ENCODE measurements at regions not wholly inside any gene's neighbourhood (a gene's known extent, or its start where the extent isn't known, plus 50 kb on each side); places are given as distances from the start of the nearest gene placed in this dataset.

- H3K27ac ChIP-seq (ENCODE audit: extremely low read depth, low read depth, low read length), result peak overlapping the region; percentile 27; the same call in 1 of the 2 replicates
- POLR2A ChIA-PET, result no interaction called here
- TF ChIP-seq ZSCAN30 (tag by site-specific recombination; IDR thresholded peaks at IDR 0.05), result 0 out of 2 replicates have a peak, but pooled peaks have one; percentile 31
- peak; percentile 69 for TF ChIP-seq PRDM6 (tag by site-specific recombination; IDR thresholded peaks at IDR 0.05)
- TF ChIP-seq ZNF777 (tag by site-specific recombination; IDR thresholded peaks at IDR 0.05; ENCODE audit: borderline replicate concordance), result no peak
- TF ChIP-seq OSR2 (tag by site-specific recombination; IDR thresholded peaks at IDR 0.05), result peak; percentile 80
- no peak for TF ChIP-seq ZNF416 (tag by site-specific recombination; IDR thresholded peaks at IDR 0.05)
- TF ChIP-seq KLF10 (tag by site-specific recombination; IDR thresholded peaks at IDR 0.05), result peak; percentile 51; the same call in 1 of the 2 replicates
- no peak for TF ChIP-seq ZNF140 (tag by site-specific recombination; IDR thresholded peaks at IDR 0.05)
- TF ChIP-seq ZNF426 (tag by site-specific recombination; IDR thresholded peaks at IDR 0.05), result no peak
- peak; percentile 87 for TF ChIP-seq FEZF1 (tag by site-specific recombination; IDR thresholded peaks at IDR 0.05)
- peak; percentile 35; the same call in 1 of the 2 replicates for TF ChIP-seq ZBTB44 (tag by site-specific recombination; IDR thresholded peaks at IDR 0.05)
- no peak for TF ChIP-seq ZNF138 (tag by site-specific recombination; IDR thresholded peaks at IDR 0.05; ENCODE audit: borderline replicate concordance)
- no peak for TF ChIP-seq ZNF311 (tag by site-specific recombination; IDR thresholded peaks at IDR 0.05; ENCODE audit: borderline replicate concordance)
- peak; percentile 53 for TF ChIP-seq BCL6B (tag by site-specific recombination; IDR thresholded peaks at IDR 0.05)
- no peak for TF ChIP-seq GFI1B (tag by site-specific recombination; IDR thresholded peaks at IDR 0.05)
- no peak for TF ChIP-seq ZBTB6 (tag by site-specific recombination; IDR thresholded peaks at IDR 0.05)
- no peak for TF ChIP-seq ZBTB1 (tag by site-specific recombination; IDR thresholded peaks at IDR 0.05)
- TF ChIP-seq ZNF24 (tag by site-specific recombination; IDR thresholded peaks at IDR 0.05), result 0 out of 2 replicates have a peak, but pooled peaks have one; percentile 64
- TF ChIP-seq ZNF335 (tag by site-specific recombination; conservative IDR thresholded peaks at IDR 0.05), result peak; percentile 40; the same call in 1 of the 2 replicates
- TF ChIP-seq ZNF747 (tag by site-specific recombination; IDR thresholded peaks at IDR 0.05), result no peak
- peak; percentile 90 for TF ChIP-seq ZNF843 (tag by site-specific recombination; IDR thresholded peaks at IDR 0.05)
- no peak for TF ChIP-seq ZNF23 (tag by site-specific recombination; IDR thresholded peaks at IDR 0.05; ENCODE audit: borderline replicate concordance)
- TF ChIP-seq ZNF223 (tag by site-specific recombination; IDR thresholded peaks at IDR 0.05), result no peak
- 0 out of 2 replicates have a peak, but pooled peaks have one; percentile 16 for TF ChIP-seq KLF8 (tag by site-specific recombination; IDR thresholded peaks at IDR 0.05)
- no peak for TF ChIP-seq ZSCAN4 (tag by site-specific recombination; IDR thresholded peaks at IDR 0.05)
- peak; percentile 80 for TF ChIP-seq GLI2 (tag by site-specific recombination; IDR thresholded peaks at IDR 0.05; ENCODE audit: borderline replicate concordance, low read depth)
- no peak for TF ChIP-seq ZNF707 (tag by site-specific recombination; IDR thresholded peaks at IDR 0.05)
- peak; percentile 33; the same call in 1 of the 2 replicates for TF ChIP-seq IKZF3 (tag by site-specific recombination; IDR thresholded peaks at IDR 0.05)
- peak; percentile 37; the same call in 1 of the 2 replicates for TF ChIP-seq KLF1 (tag by site-specific recombination; IDR thresholded peaks at IDR 0.05)
- TF ChIP-seq AEBP2 (tag by site-specific recombination; IDR thresholded peaks at IDR 0.05; ENCODE audit: borderline replicate concordance), result no peak
- no peak for TF ChIP-seq ZSCAN23 (tag by site-specific recombination; IDR thresholded peaks at IDR 0.05)
- TF ChIP-seq ZNF785 (tag by site-specific recombination; IDR thresholded peaks at IDR 0.05), result no peak
- peak; percentile 65 for TF ChIP-seq ZNF366 (tag by site-specific recombination; conservative IDR thresholded peaks at IDR 0.05)
Observed at GRCh38 chr7:130996833-130997231, 262.8 kb upstream of the KLF14 start.

More at GRCh38 chr7:130996833-130997231, 262.8 kb upstream of the KLF14 start:
- Histone ChIP-seq H3K36me3 (ENCODE audit: control insufficient read depth in 2 of 2, insufficient read depth in 1 of 2, low read length in 2 of 2) (no peaks in the 10 kb centered on the region), H3K4me1 (ENCODE audit: control insufficient read depth, insufficient read depth, low read length) (peaks cover 17% of the 10 kb centered on the region), H3K9me3 (ENCODE audit: control insufficient read depth, insufficient read depth, low read depth, low read length) (no peaks in the 10 kb centered on the region), H3K4me3 (ENCODE audit: low read depth, low read length) (no peak overlapping the region)
- CTCF ChIA-PET, result interaction anchor here (0.6 to 4.2 kb wide), 9 partner anchors 10 to 122 kb away, joined by 3 to 37 read pairs (median 4); no protein-coding TSS in a partner anchor

Measured in HEK293 (cell line).